Keratinocyte (primary cell): ENCODE measurements at regions not wholly inside any gene's neighbourhood (a gene's known extent, or its start where the extent isn't known, plus 50 kb on each side); places are given as distances from the start of the nearest gene placed in this dataset.

Experiments
- DNase-seq: peaks from one replicate; pipeline ENCODE4 v3.0.0-alpha.2; 2011; ENCODE audit warnings: low read depth, missing footprints, low spot score
- FAIRE-seq: peaks from 2 replicates; lab custom pipeline; 2011; peaks lifted over from hg19 to GRCh38; lab: Jason Lieb, UNC
- H2AFZ ChIP-seq: 2 replicates; pipeline ENCODE4 v1.6.0; 2012; ENCODE audit warnings: low read length, control low read depth, inconsistent platforms; ENCODE audit not compliant: control insufficient read depth
- H3K27ac ChIP-seq: 2 replicates; pipeline ENCODE4 v1.5.1; 2011; ENCODE audit warnings: low read length; ENCODE audit not compliant: control insufficient read depth, insufficient read depth
- H3K27me3 ChIP-seq: 3 replicates; pipeline ENCODE4 v1.6.0; 2011; ENCODE audit warnings: low read length; ENCODE audit not compliant: control insufficient read depth, insufficient read depth; ENCODE audit errors: extremely low read depth
- H3K36me3 ChIP-seq, 2 experiments: 2 replicates in 1 of 2; 3 replicates in 1 of 2; pipeline ENCODE4 v1.5.1; 2011; ENCODE audit warnings: low read length in 2 of 2, mild to moderate bottlenecking in 1 of 2; ENCODE audit not compliant: control insufficient read depth in 2 of 2, insufficient read depth in 2 of 2; ENCODE audit errors: extremely low read depth in 1 of 2
- H3K4me1 ChIP-seq: 3 replicates; pipeline ENCODE4 v1.5.1; 2011; ENCODE audit warnings: low read length; ENCODE audit not compliant: control insufficient read depth, insufficient read depth; ENCODE audit errors: extremely low read depth
- H3K4me2 ChIP-seq: 3 replicates; pipeline ENCODE4 v1.6.0; 2011; ENCODE audit warnings: low read depth, low read length; ENCODE audit not compliant: control insufficient read depth, insufficient read depth; ENCODE audit errors: extremely low read depth
- H3K4me3 ChIP-seq, 3 experiments: fragments of 200-600 bp in 1 of 3; sonication (generic) in 1 of 3; 2 replicates in 2 of 3; 3 replicates in 1 of 3; pipeline ENCODE4 v1.5.1; 2011 to 2016; ENCODE audit warnings: low read length in 3 of 3, mild to moderate bottlenecking in 3 of 3, control low read depth in 2 of 3, inconsistent platforms in 1 of 3, low read depth in 1 of 3, mixed read lengths in 1 of 3, mixed run types in 1 of 3, moderate library complexity in 1 of 3; ENCODE audit not compliant: control insufficient read depth in 2 of 3, insufficient read depth in 2 of 3; ENCODE audit errors: extremely low read depth in 1 of 3
- H3K79me2 ChIP-seq: 2 replicates; pipeline ENCODE4 v1.6.0; 2012; ENCODE audit warnings: low read length; ENCODE audit not compliant: control insufficient read depth, insufficient read depth
- H3K9ac ChIP-seq: 3 replicates; pipeline ENCODE4 v1.6.0; 2011; ENCODE audit warnings: low read length; ENCODE audit not compliant: control insufficient read depth, insufficient read depth; ENCODE audit errors: extremely low read depth
- H3K9me1 ChIP-seq: 3 replicates; pipeline ENCODE4 v1.6.0; 2011; ENCODE audit warnings: low read length; ENCODE audit not compliant: control insufficient read depth, insufficient read depth; ENCODE audit errors: extremely low read depth
- H3K9me3 ChIP-seq: 2 replicates; pipeline ENCODE4 v1.5.1; 2012; ENCODE audit warnings: low read depth, low read length; ENCODE audit not compliant: control insufficient read depth
- H4K20me1 ChIP-seq: 3 replicates; pipeline ENCODE4 v1.6.0; 2011; ENCODE audit warnings: low read length; ENCODE audit not compliant: control insufficient read depth, insufficient read depth; ENCODE audit errors: extremely low read depth
- EZH2 ChIP-seq: IDR thresholded peaks from one replicate; pipeline ENCODE4 v1.6.1; 2012; ENCODE audit warnings: inconsistent platforms, mild to moderate bottlenecking, low read length, moderate library complexity
- dilution Hi-C: fragments of 300-500 bp; cut with MboI; formaldehyde crosslinking; loops from one replicate; pipeline ENCODE4 v1.7.0; 2020; ENCODE audit warnings: low sequenced_read_pairs; ENCODE audit not compliant: extremely low pct_ligation_motif_present
- TF ChIP-seq, protein P1 (sequence below), 3 experiments: IDR thresholded peaks in 1 of 3; conservative IDR thresholded peaks in 1 of 3; optimal IDR thresholded peaks in 1 of 3; 2 replicates in 2 of 3; 3 replicates in 1 of 3; pipeline versions ENCODE3 to v1.5.1; 2011; ENCODE audit warnings: low read length in 3 of 3, mild to moderate bottlenecking in 3 of 3, moderate library complexity in 2 of 3, control low read depth in 1 of 3, inconsistent platforms in 1 of 3; ENCODE audit not compliant: insufficient read depth in 2 of 3; ENCODE audit errors: extremely low read depth in 1 of 3

DNA sequence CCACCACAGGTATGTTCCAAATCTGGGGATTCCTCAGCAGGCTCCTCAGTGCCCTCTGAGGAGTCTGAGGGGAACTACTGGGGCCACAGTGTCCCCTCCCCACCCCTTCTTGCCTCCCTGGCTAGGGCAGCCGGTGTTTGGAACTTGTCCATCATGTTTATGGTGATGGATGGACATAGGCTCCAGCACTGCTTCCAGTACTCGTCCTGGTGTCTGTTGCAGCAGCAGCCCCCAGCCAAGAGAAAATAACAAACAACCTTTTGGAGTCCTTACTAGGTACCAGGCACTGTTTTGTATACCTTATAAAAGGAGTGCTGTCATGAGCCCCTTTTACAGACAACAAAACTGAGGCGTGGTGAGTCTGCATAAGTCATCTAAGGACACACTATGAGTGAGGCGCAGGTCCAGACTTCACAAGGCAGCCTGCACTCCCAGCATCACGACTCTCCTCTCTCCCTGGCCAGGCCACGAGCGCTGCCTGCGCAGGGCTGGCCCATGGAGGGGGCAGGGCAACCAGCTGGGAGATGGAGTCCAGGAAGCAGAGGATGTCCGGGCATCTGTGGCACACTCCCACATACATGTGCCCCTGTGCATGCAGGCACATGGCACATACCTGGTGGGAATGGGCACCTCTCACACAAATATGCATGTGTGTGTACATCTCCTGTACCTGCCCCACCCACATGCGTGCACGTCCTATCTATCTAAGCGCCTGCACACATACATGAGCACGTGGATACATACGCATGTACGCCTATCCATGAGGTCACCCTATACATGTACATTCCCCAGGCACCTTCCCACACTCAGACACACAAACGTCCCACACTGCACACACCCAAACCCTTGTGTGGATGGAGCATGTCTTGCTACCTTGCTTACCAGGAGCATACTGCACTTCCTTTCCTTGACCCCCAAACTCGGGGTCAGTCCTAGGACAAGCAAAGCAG, 152.7 kb downstream of the VEGFA start:
- H3K79me2 ChIP-seq = no peaks in the 10 kb centered on the region
- no peak overlapping the region for H2AFZ ChIP-seq
- no peaks in the 10 kb centered on the region for H4K20me1 ChIP-seq
- TF ChIP-seq EZH2 = no peak
- TF ChIP-seq, protein P1, sequence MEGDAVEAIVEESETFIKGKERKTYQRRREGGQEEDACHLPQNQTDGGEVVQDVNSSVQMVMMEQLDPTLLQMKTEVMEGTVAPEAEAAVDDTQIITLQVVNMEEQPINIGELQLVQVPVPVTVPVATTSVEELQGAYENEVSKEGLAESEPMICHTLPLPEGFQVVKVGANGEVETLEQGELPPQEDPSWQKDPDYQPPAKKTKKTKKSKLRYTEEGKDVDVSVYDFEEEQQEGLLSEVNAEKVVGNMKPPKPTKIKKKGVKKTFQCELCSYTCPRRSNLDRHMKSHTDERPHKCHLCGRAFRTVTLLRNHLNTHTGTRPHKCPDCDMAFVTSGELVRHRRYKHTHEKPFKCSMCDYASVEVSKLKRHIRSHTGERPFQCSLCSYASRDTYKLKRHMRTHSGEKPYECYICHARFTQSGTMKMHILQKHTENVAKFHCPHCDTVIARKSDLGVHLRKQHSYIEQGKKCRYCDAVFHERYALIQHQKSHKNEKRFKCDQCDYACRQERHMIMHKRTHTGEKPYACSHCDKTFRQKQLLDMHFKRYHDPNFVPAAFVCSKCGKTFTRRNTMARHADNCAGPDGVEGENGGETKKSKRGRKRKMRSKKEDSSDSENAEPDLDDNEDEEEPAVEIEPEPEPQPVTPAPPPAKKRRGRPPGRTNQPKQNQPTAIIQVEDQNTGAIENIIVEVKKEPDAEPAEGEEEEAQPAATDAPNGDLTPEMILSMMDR (optimal IDR thresholded peaks at IDR 0.05 in 1 of 3, IDR thresholded peaks at IDR 0.05 in 1 of 3, conservative IDR thresholded peaks at IDR 0.05 in 1 of 3; ENCODE audit: extremely low read depth in 1 of 3, insufficient read depth in 2 of 3, low read length in 3 of 3) = no peak
- no peak overlapping the region for H3K9ac ChIP-seq
- no peaks in the 10 kb centered on the region for H3K27me3 ChIP-seq
- H3K4me1 ChIP-seq = peaks cover 36% of the 10 kb centered on the region
- no peaks in the 10 kb centered on the region for H3K9me3 ChIP-seq
- no peak for DNase-seq
- H3K27ac ChIP-seq = peak overlapping the region; percentile 1
- no peaks in the 10 kb centered on the region for H3K9me1 ChIP-seq
- no peak overlapping the region for H3K4me2 ChIP-seq
- FAIRE-seq = no peak
- no peak overlapping the region for H3K4me3 ChIP-seq
- dilution Hi-C loops = no loop called here
- H3K36me3 ChIP-seq = no peaks in the 10 kb centered on the region

DNA sequence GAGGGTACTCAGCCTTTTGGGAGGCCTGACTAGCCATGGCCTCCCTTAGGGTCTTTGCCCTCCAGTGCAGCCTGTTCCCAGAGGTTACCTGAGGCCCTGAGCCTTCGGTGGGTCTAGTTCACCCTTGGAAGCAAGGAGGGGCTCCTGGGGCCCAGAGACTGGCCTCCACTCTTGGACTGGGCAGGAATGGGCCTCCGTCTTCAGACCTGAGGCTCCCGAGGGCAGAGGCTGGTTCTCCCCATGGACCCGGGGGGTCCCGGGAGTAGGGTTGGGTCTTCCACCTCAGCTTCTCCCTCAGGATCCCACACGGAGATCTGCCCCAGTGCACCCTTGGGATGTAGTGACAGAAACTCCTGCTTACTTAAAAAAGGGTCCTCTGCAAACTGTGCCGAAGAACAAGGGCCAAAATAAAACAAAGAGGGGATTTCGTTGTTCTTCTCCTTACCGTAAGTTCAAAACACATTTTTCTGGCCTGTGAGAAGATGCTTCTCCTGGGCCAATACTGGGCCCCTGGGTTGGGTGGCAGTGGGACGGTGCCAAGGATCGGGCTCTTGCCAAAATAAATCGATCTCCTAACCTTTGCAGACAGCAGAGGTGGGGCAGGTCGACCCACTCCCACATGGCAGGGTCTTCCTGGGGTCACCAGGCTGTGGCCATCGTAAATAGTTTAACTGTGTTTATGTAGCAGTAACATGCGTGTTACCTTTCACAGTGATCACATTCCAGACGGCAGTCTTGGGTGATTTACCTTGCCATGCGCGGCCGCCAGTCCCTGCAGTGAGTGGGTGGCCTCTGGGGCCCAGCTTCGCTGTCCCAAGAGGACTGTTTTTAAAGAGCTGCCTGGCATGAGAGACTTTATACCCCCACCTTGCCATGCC, 151.8 kb downstream of the VEGFA start:
- Histone ChIP-seq H3K4me2 (no peak overlapping the region), H3K9ac (no peak overlapping the region), H3K9me3 (no peaks in the 10 kb centered on the region), H3K79me2 (no peaks in the 10 kb centered on the region), H3K4me1 (peaks cover 27% of the 10 kb centered on the region), H3K36me3 (no peaks in the 10 kb centered on the region), H3K4me3 (no peak overlapping the region), H4K20me1 (no peaks in the 10 kb centered on the region), H3K27me3 (no peaks in the 10 kb centered on the region), H3K9me1 (no peaks in the 10 kb centered on the region), H3K27ac (no peak overlapping the region), H2AFZ (no peak overlapping the region)
- DNase-seq (no peak), FAIRE-seq (no peak)
- TF ChIP-seq EZH2 = no peak
- TF ChIP-seq, protein P1 (optimal IDR thresholded peaks at IDR 0.05 in 1 of 3, IDR thresholded peaks at IDR 0.05 in 1 of 3, conservative IDR thresholded peaks at IDR 0.05 in 1 of 3; ENCODE audit: extremely low read depth in 1 of 3, insufficient read depth in 2 of 3, low read length in 3 of 3) = no peak
- dilution Hi-C loops = no loop called here
